Mesothelial cell of epicardium (in vitro differentiated cells): ENCODE measurements at regions not wholly inside any gene's neighbourhood (a gene's known extent, or its start where the extent isn't known, plus 50 kb on each side); places are given as distances from the start of the nearest gene placed in this dataset.

Experiments used
- DNase-seq, 2 experiments: peaks; one replicate each; pipeline ENCODE4 v3.0.0; 2021; ENCODE audit warnings: low spot score in 2 of 2; ENCODE audit not compliant: unreplicated experiment in 2 of 2
- H3K27ac Mint-ChIP-seq: 2 replicates; pipeline ENCODE4 v1.8.0; 2021; ENCODE audit warnings: mixed read lengths
- H3K27me3 Mint-ChIP-seq: 2 replicates; pipeline ENCODE4 v1.8.0; 2021; ENCODE audit warnings: low read depth, mixed read lengths
- H3K36me3 Mint-ChIP-seq: 2 replicates; pipeline ENCODE4 v1.8.0; 2021; ENCODE audit warnings: mixed read lengths
- H3K4me1 Mint-ChIP-seq: 2 replicates; pipeline ENCODE4 v1.8.0; 2021; ENCODE audit warnings: mixed read lengths
- H3K4me3 Mint-ChIP-seq: 2 replicates; pipeline ENCODE4 v1.8.0; 2021; ENCODE audit warnings: mild to moderate bottlenecking, moderate library complexity, mixed read lengths
- H3K9me3 Mint-ChIP-seq: 2 replicates; pipeline ENCODE4 v1.8.0; 2021; ENCODE audit warnings: mixed read lengths
- TF ChIP-seq, protein P1 (sequence below): fragments of 200-600 bp; sonication (generic); IDR thresholded peaks from one replicate; pipeline ENCODE4 v1.5.0; 2021; ENCODE audit warnings: antibody characterized with exemption; ENCODE audit not compliant: unreplicated experiment

DNA sequence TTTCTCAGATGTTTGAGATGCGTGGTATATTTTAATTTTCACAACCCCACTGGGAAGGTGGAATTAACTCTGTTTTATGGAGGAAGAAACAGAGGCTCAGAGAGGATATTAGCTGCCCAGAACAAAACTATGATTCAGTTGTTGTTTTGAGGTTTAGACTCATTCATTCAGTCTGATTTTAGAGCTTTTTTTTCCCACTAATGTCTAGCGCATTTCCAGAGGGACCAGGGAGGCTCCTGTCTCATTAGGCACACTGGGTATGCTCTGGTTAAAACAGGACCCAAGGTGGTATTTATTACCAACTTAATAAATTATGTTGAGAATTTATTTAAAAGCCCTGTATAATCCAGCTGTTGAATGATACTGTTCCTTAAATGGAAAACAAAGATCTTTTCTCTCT lies 272.0 kb upstream of the RGMA start:
- Mint-ChIP-seq H3K4me1 (peaks cover 17% of the 10 kb centered on the region), H3K27me3 (peaks cover 41% of the 10 kb centered on the region), H3K9me3 (no peaks in the 10 kb centered on the region), H3K36me3 (no peaks in the 10 kb centered on the region), H3K27ac (no peak overlapping the region), H3K4me3 (no peak overlapping the region)
- DNase-seq: no peak
- TF ChIP-seq, protein P1, sequence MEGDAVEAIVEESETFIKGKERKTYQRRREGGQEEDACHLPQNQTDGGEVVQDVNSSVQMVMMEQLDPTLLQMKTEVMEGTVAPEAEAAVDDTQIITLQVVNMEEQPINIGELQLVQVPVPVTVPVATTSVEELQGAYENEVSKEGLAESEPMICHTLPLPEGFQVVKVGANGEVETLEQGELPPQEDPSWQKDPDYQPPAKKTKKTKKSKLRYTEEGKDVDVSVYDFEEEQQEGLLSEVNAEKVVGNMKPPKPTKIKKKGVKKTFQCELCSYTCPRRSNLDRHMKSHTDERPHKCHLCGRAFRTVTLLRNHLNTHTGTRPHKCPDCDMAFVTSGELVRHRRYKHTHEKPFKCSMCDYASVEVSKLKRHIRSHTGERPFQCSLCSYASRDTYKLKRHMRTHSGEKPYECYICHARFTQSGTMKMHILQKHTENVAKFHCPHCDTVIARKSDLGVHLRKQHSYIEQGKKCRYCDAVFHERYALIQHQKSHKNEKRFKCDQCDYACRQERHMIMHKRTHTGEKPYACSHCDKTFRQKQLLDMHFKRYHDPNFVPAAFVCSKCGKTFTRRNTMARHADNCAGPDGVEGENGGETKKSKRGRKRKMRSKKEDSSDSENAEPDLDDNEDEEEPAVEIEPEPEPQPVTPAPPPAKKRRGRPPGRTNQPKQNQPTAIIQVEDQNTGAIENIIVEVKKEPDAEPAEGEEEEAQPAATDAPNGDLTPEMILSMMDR: no peak

DNA sequence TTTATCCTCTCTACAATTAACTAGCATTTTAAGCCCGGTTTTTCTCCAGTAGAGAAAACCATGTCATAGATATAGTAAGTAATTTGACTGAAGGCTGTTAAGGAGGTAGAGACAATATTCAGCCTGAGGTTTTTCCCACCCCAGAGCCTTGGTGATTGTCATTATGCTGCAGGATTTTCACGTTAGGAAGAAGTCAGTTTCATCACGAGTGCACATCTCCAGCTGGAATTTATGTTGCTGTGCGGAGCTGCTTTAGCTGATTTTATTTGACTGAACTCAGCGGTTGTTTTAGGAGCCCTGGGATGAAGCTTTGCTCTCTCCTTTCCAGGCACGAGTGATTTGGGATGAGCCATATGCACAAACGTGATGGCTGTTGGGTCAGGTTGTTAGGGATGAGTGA lies 271.3 kb upstream of the RGMA start:
- no peak overlapping the region for H3K27ac Mint-ChIP-seq
- no peaks in the 10 kb centered on the region for H3K36me3 Mint-ChIP-seq
- H3K9me3 Mint-ChIP-seq: peaks cover 1% of the 10 kb centered on the region
- no peak overlapping the region for H3K4me3 Mint-ChIP-seq
- TF ChIP-seq, protein P1: no peak
- H3K4me1 Mint-ChIP-seq: peaks cover 17% of the 10 kb centered on the region
- peaks cover 41% of the 10 kb centered on the region for H3K27me3 Mint-ChIP-seq
- no peak for DNase-seq

DNA sequence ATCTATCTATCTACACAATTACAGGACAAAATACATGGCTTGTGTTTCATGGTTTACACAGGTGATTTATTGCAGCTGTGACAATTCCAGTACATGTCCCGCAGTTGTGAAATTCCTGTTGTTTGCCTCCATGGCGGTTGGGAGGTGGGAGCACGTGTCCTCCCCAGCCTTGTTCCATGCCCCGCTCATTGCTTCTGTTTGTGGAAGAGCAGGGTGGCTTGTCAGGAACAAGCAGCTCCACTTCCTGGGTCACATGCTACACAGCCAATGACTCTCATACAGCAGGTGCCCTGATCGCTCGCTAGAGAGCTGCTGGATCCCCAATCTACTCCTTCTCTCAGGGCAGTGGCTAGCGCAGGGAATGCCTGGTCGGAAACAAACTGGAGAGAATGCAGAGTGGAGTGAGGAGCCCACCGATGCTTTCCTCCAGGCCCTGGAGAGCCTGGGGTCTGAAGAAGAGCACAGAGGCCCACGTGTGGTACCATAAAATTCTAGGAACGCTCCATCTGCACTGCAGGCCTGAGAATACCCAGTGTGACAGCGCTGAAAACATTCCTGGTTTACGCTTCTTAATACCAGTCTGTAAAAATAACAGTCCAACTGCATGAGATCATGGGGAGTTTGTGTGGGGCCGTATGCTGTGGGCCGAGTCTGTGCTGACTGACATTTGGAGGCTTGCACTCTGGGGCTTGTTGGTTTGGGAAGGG lies 270.6 kb upstream of the RGMA start:
- Mint-ChIP-seq H3K27me3 (peaks cover 38% of the 10 kb centered on the region), H3K4me3 (no peak overlapping the region), H3K36me3 (no peaks in the 10 kb centered on the region), H3K9me3 (peaks cover 6% of the 10 kb centered on the region), H3K27ac (peak overlapping the region; percentile 10), H3K4me1 (peaks cover 17% of the 10 kb centered on the region)
- no peak for DNase-seq
- TF ChIP-seq, protein P1: no peak

DNA sequence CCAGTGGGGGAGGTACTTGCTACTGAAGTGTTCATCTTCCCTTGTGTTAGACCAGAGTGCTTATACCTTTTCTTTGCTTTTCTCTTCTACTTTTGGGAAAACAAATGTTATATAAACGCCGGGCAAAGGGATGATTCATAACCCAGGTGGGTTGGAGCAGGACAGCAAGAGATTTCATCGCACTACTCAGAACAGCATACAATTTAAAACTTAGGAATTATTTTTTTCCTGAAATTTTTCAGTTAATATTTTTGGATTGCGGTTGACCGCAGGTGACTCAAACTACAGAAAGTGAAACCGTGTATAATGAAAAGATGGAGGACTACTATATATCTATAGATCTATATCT lies 270.0 kb upstream of the RGMA start:
- Mint-ChIP-seq H3K27me3 (peaks cover 38% of the 10 kb centered on the region), H3K36me3 (no peaks in the 10 kb centered on the region), H3K4me1 (peaks cover 17% of the 10 kb centered on the region), H3K4me3 (no peak overlapping the region), H3K9me3 (peaks cover 6% of the 10 kb centered on the region), H3K27ac (no peak overlapping the region)
- DNase-seq: no peak
- TF ChIP-seq, protein P1: no peak

DNA sequence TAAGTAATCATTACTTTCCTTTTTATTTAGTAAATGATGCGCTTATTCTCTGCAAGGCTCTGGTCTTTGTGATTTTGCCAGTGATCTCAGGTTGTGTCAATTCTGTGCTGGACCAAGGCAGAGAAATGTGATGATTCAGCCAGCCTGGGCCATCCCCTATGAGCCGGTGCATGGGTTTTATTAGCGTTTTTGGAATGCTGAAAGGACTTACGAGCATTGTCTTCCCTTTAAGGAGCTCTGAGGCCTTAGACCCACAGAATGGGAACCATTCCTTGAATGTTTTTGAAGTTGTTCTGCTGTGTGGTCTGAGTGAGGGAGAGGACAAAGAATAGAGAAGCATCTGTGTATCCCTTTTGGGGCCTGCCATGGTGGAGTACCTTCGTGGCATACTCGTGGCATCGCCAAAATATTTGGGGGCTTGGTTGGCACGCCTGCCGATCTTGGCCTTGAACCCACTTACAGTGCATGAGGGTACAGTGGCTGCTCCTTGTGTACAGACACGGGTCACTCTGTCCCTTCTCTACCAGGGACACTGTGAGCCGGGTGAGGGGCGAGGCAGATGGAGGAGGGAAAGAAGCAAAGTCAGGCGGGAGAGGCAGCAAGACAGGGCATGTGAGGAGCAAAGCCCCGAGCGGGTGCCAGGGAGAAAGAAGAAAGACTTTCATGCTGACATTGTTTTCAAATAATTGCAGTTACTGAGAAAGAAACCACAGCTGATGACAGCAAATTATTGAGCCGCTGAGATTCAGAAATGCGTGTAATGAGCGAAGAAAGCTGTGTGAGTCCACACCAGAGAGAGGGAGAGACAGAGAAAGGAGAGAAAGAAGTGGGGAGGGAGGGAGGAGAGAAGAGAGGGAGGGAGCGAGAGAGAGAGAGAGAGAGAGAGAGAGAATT lies 269.4 kb upstream of the RGMA start:
- Mint-ChIP-seq H3K36me3 (no peaks in the 10 kb centered on the region), H3K27me3 (peaks cover 38% of the 10 kb centered on the region), H3K9me3 (peaks cover 6% of the 10 kb centered on the region), H3K4me3 (no peak overlapping the region), H3K4me1 (peaks cover 17% of the 10 kb centered on the region), H3K27ac (peak overlapping the region; percentile 43)
- TF ChIP-seq, protein P1: no peak
- no peak for DNase-seq
